NCI-H2227 treated with DMSO at 0.1 percent for 48 hours (cell line): ENCODE measurements at regions not wholly inside any gene's neighbourhood (a gene's known extent, or its start where the extent isn't known, plus 50 kb on each side); places are given as distances from the start of the nearest gene placed in this dataset.
A peak's percentile ranks its signal among the peaks of the same experiment; 100 is the strongest.
"Not testable (repeated sequence)": the region's sequence is repeated elsewhere in the genome, so short reads cannot be mapped to it uniquely, and the experiment has no call there.

Experiments used
- DNase-seq: peaks from one replicate; lab custom pipeline; 2025; lab: John Stamatoyannopoulos, UW

GRCh38 chr6:30832864-30833263, 51.5 kb upstream of the DDR1 start:
- DNase-seq: no peak

- no peak for DNase-seq
Observed at GRCh38 chr6:30830438-30830837, 53.9 kb upstream of the DDR1 start.

- no peak for DNase-seq
Observed at GRCh38 chr6:30829639-30830255, 54.6 kb upstream of the DDR1 start.

- no peak for DNase-seq
Observed at GRCh38 chr6:30829033-30829432, 55.3 kb upstream of the DDR1 start.

- DNase-seq: peak; percentile 61
Observed at GRCh38 chr6:30828027-30828962, 56.0 kb upstream of the DDR1 start.

GRCh38 chr6:30826961-30827342, 57.4 kb upstream of the DDR1 start:
- no peak for DNase-seq

GRCh38 chr6:30824698-30825097, 59.6 kb upstream of the DDR1 start:
- DNase-seq: no peak

- no peak for DNase-seq
Observed at GRCh38 chr6:30823534-30823865, 60.8 kb upstream of the DDR1 start.

- peak; percentile 19 for DNase-seq
Observed at GRCh38 chr6:30821862-30822784, 62.2 kb upstream of the DDR1 start.

- DNase-seq: no peak
Observed at GRCh38 chr6:30820193-30820592, 64.1 kb upstream of the DDR1 start.

GRCh38 chr6:30819297-30819917, 64.9 kb upstream of the DDR1 start:
- no peak for DNase-seq

- DNase-seq: no peak
Observed at GRCh38 chr6:30818391-30818841, 65.9 kb upstream of the DDR1 start.

GRCh38 chr6:30816791-30817739, 67.3 kb upstream of the DDR1 start:
- DNase-seq: no peak

GRCh38 chr6:30816296-30816695, 68.0 kb upstream of the DDR1 start:
- not testable (repeated sequence) for DNase-seq

- not testable (repeated sequence) for DNase-seq
Observed at GRCh38 chr6:30815041-30815742, 69.1 kb upstream of the DDR1 start.

- DNase-seq: no peak
Observed at GRCh38 chr6:30814146-30815040, 69.9 kb upstream of the DDR1 start.

- DNase-seq: no peak
Observed at GRCh38 chr6:30813631-30814145, 69.3 kb upstream of the IER3 start.

GRCh38 chr6:30810813-30811339, 66.5 kb upstream of the IER3 start:
- no peak for DNase-seq

- not testable (repeated sequence) for DNase-seq
Observed at GRCh38 chr6:30807566-30807965, 63.2 kb upstream of the IER3 start.
